ENCODE measurements at regions not wholly inside any gene's neighbourhood (a gene's known extent, or its start where the extent isn't known, plus 50 kb on each side); places are given as distances from the start of the nearest gene placed in this dataset.

DNA sequence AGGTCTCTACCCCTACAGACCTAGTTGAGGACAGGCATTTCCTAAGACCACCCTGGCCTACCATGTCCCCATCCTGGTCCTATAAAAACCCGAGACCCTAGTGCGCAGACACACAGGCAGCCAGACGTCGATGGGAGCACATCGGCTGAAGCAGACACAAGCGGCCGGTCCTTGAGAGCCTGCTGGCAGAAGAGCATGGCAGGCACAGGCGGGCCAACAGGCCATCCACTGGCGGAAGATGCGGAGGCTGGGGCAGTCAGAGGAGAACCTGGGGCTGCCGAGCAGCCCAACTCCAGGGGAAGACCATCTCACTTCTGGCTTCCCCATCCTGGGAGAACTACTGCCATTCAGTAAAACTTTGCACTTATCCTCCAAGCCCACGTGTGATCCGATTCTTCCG lies 396.8 kb downstream of the AEBP2 start:
- DNase-seq: no peak

GRCh38 chr12:19836456-19836855 lies 397.2 kb downstream of the AEBP2 start:
- DNase-seq: no peak

DNA sequence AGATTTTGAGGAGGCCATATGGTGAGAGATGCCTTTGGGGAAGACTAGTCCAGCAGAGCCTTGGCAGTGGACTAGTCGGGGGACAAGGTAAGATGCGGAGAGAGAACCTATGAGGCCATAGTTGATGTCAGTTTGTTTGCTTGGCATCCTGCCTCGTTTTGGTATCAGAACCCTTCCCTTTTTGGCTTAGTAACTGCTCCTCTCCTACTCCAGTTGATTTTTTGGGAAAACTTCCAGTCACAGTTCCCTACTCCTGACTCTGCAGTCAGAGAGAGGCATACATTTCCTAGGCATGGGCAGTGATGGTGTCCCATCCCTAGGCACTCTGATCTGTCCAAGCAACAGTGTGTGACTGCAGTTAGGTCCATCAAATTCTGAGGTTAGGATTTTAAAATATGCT lies 398.3 kb downstream of the AEBP2 start:
- no peak for DNase-seq

GRCh38 chr12:19841451-19841850 lies 402.2 kb downstream of the AEBP2 start:
- DNase-seq: no peak

- no peak for DNase-seq
Observed at GRCh38 chr12:19842116-19842515, 402.8 kb downstream of the AEBP2 start.

GRCh38 chr12:19844224-19844623 lies 404.9 kb downstream of the AEBP2 start:
- no peak for DNase-seq

DNA sequence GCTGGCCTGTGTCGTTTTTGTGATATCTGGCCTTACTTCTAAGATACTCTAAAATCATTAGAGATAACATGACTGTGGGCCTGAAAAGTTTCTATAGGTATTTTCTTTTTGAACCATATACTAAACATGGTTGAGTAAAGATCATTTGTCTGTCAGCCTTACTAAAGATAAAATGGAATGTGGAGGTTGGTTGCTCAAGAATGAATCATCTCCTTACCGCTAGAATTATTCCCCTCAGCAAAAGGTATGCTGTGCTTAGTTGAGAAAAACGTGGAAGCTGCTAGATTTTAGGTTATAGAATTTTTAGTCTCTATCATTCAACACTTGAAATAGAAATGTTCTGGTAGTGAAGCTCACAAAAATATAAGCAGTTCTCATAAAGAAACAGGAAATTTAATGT lies 407.3 kb downstream of the AEBP2 start:
- no peak for DNase-seq

- no peak for DNase-seq
Observed at GRCh38 chr12:19847294-19848059, 408.2 kb downstream of the AEBP2 start.

GRCh38 chr12:19848421-19848820 lies 409.1 kb downstream of the AEBP2 start:
- DNase-seq: no peak

- DNase-seq: no peak
Observed at GRCh38 chr12:19849208-19849607, 409.9 kb downstream of the AEBP2 start.

- no peak for DNase-seq
Observed at GRCh38 chr12:19850346-19851065, 411.2 kb downstream of the AEBP2 start.

GRCh38 chr12:19852100-19852855 lies 413.0 kb downstream of the AEBP2 start:
- no peak for DNase-seq

DNA sequence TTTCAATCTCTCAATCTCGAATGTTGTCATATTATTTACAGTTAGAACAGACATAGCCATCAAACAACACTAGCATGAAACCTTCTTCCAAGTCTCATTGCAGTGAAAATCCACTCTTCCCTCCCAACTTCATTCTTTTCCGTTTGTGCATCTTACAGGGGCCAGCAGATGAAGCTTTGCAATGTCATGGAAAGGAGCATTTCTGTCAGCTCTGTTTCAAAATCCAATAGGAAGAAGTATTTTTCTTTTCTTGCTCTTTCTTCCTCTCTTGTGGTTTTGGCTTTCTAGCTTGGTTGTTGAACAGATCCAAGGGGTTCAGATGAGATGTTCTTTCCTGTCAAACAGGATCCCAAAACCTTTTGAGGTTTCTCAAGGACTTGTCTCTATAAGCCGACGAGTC lies 416.6 kb downstream of the AEBP2 start:
- no peak for DNase-seq

DNA sequence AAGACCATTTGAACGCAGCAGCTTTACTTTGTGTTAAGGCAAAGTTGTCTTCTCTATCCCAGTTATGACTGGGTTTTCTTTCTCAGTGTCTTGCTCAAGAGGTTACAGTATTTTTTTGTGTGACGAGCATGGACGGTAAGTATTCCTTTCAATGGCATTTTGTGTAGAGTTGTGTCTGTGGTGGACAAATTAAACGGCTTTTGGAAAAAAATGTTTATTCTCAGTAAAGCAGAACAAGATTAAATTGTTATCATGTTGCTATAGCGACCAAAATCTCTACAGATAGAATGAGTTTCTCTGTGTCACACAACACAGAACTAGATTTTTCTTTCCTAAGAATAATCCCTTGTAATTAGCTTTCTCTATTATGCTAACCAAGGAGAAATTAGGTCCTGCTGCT lies 417.1 kb downstream of the AEBP2 start:
- DNase-seq: no peak

DNA sequence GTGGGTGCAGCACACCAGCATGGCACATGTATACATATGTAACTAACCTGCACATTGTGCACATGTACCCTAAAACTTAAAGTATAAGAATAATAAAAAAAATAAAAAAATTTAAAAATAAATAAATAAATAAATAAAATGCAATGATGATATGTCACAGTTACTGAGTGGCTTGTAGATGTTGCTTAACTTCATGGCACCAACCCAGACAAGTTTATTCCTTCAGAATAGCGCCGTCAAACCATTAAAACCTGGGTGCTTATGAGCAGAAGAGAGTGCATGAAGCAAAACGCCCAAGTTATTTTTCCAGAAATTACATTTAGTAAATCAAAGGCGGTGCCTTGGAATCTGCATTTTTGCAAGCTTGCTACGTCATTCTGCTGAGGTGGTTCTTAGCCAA lies 417.9 kb downstream of the AEBP2 start:
- DNase-seq: no peak

- DNase-seq: no peak
Observed at GRCh38 chr12:19867151-19867550, 427.9 kb downstream of the AEBP2 start.

- no peak for DNase-seq
Observed at GRCh38 chr12:19867970-19868369, 428.7 kb downstream of the AEBP2 start.

GRCh38 chr12:19869413-19869812 lies 430.1 kb downstream of the AEBP2 start:
- no peak for DNase-seq

DNA sequence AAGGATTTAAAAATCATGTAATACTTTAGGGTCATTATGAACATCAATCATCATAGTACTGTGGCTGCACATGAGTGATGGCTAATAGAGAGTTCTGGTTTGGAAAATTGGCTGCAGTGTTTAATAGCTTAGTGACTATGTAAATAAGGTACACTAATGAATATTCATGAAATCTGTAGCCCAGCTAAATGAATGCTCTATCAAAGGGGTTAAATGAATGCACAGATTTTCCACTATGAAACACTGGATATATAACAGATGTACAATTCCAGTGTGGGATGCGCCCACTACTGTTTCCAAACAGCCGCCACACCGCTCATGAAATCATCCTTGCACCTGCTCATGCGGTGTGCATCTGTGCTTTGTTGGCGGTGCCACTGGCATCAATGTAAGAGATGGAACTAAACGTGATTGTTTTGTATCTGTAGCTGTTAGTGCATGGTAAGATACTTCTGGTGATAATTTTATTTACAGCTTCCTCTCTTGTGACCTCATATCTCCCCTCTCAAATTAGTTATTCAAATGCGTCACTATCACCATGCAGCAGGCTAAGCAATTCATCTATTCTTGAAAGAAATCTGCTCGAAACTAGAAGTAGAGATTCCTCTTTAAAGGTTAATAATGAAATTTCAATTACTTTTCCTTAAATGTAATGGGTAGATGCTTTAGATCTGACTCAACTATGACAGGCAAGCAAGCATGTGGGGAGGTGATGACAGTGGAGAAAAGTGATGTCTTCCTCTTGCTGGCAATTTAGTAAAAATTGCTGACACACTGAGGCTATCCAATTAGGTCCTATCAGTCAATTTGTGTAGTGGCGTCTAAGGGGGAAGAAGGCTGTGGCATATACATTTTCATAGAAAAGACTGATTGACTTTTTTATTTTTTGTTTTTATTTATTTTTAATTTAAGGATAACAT lies 433.6 kb downstream of the AEBP2 start:
- no peak for DNase-seq

- DNase-seq: no peak
Observed at GRCh38 chr12:19880076-19880475, 440.8 kb downstream of the AEBP2 start.

DNA sequence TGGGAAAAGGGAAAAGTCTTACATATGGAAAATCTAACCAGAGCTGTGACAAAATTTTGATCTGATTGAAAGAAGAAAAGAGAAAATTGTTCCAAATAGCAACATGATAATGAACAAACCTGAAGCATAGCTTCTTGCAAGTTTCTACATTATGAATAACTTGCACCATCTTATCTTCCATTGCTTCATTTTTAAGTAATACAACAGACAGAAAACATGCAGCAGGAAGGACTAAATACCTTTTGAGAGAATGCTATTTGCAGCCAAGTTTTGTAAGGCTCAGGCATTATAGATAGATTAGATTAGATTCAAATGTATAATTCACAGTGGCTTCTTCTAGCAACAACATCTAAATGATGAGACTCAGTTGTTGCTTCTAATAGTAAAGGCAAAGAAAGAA lies 441.4 kb downstream of the AEBP2 start:
- DNase-seq: no peak

DNA sequence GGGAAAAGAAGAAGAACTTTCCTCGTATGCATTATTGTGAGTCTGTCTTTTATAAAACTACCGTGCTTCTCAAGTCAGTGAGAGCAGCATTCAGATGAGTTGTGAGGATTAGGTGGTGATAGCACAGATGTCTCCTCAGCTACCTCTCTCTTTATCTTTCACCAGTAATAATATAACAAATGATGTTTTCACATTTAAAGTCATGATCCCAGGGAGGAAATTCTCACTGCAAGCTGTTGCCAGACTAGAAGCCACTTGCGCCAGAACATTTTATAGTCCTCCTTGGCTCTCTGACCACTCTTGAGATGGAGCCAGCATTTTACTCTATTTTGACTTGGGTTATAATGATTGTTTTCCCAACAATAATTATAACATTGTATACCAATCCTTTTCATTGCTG lies 443.1 kb downstream of the AEBP2 start:
- no peak for DNase-seq

DNA sequence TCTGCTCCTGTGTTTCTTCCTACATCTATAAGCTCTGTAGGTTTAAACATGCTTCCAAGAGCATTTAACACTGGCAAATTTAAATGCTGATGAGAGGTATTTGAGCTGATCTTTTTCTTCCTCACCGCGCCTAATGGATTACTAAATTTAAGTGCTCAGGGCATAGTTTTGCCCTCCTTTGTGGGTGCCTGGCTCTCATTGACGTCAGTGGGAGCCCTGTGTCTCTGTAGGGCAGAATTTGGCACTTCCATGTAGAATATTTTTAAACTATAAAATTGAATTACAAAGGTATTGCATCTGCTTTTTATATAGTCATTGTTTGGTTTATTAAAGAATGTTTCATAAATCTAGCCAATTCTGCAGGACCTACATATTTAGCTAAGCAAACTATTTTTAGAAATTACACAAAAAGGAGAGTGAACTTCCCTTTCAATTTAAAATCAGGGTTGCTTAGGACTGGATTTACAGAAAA lies 444.8 kb downstream of the AEBP2 start:
- DNase-seq: no peak

Measured in midbrain (tissue), 1 donor.